ENCODE measurements at regions not wholly inside any gene's neighbourhood (a gene's known extent, or its start where the extent isn't known, plus 50 kb on each side); places are given as distances from the start of the nearest gene placed in this dataset.

- no peak for TF ChIP-seq USF1 (IDR thresholded peaks at IDR 0.05; ENCODE audit: borderline replicate concordance, low read depth)
- TF ChIP-seq RAD21 (IDR thresholded peaks at IDR 0.05; ENCODE audit: low read length), result no peak
- TF ChIP-seq GABPA (IDR thresholded peaks at IDR 0.05; ENCODE audit: low read depth), result no peak
- TF ChIP-seq MXI1 (IDR thresholded peaks at IDR 0.05; ENCODE audit: low read depth, low read length), result no peak
- no peak for TF ChIP-seq TEAD4 (IDR thresholded peaks at IDR 0.05; ENCODE audit: borderline replicate concordance, insufficient read depth)
- no peak for TF ChIP-seq RXRA (IDR thresholded peaks at IDR 0.05; ENCODE audit: borderline replicate concordance, low read depth)
Measured at GRCh38 chr18:76667603-76668002, 154.8 kb upstream of the ZNF236 start (continued).

GRCh38 chr18:76662626-76663025 lies 159.7 kb upstream of the ZNF236 start:
- Histone ChIP-seq H3F3A (replicated peaks; ENCODE audit: insufficient read depth) (no peaks in the 10 kb centered on the region), H2AFZ (ENCODE audit: low read depth) (no peak overlapping the region), H3K9me3 (no peaks in the 10 kb centered on the region), H3K27ac (ENCODE audit: low read depth in 2 of 2, low read length in 1 of 2) (no peak overlapping the region), H3K9ac (no peak overlapping the region), H3K4me1 (ENCODE audit: control insufficient read depth in 1 of 2, insufficient read depth in 2 of 2, low read depth in 1 of 2, low read length in 1 of 2) (no peaks in the 10 kb centered on the region; a peak in 1 of 4 replicates), H3K4me2 (no peak overlapping the region), H3K9me2 (no peaks in the 10 kb centered on the region), H3K4me3 (ENCODE audit: low read depth in 2 of 2, low read length in 1 of 2) (no peak overlapping the region), H3K27me3 (ENCODE audit: insufficient read depth) (no peaks in the 10 kb centered on the region), H3K79me2 (ENCODE audit: insufficient read depth) (no peaks in the 10 kb centered on the region), H3K36me3 (replicated peaks in 1 of 2; ENCODE audit: control insufficient read depth in 1 of 2, insufficient read depth in 2 of 2, low read length in 1 of 2) (no peaks in the 10 kb centered on the region), H4K20me1 (ENCODE audit: insufficient read depth) (no peaks in the 10 kb centered on the region)
- DNase-seq, result no peak
- WGBS (ENCODE audit: low lambda C conversion rate), result 27% methylated on average over 7 of the region's 7 CpGs
- CTCF ChIA-PET, result no interaction called here
- POLR2A ChIA-PET, result no interaction called here
- TF ChIP-seq MXI1 (IDR thresholded peaks at IDR 0.05; ENCODE audit: low read depth, low read length) (no peak), JUND (IDR thresholded peaks at IDR 0.05) (no peak), FOSL2 (IDR thresholded peaks at IDR 0.05; ENCODE audit: borderline replicate concordance, low read depth) (no peak), IRF3 (IDR thresholded peaks at IDR 0.05; ENCODE audit: low read depth, low read length) (no peak), RXRA (IDR thresholded peaks at IDR 0.05; ENCODE audit: borderline replicate concordance, low read depth) (no peak)

DNA sequence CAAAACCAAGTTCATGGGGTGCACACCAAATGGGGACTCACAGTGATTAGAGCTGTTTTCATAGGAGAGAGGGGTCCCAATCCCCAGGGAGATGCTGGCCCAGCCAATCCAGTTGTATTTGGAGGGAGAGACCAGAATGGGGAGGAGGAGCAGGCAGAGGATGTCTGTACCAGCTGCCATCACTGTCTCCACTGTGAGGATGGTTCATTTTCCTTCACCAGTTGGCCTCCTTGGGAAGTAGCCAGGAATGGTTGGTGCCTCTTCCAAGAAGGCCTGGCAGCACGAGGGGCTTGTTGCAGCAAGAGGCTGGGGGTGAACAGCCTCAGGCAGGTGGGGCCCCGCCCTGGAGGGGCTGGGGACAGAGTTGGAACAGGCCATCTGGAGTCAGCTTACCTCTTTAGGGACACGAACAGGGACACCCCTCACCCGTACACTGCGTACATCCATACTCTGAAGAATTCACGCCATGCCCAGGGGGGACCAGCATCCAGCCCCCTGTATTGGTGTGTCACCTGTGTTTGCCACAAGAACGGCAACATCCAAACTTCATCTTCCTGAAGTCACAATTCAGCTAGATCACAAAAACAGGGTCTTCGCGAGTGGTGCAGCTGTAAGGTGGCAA lies 161.7 kb upstream of the ZNF236 start:
- Histone ChIP-seq H4K20me1 (ENCODE audit: insufficient read depth) (no peaks in the 10 kb centered on the region), H3K4me3 (ENCODE audit: low read depth in 2 of 2, low read length in 1 of 2) (no peak overlapping the region), H3K9me3 (no peaks in the 10 kb centered on the region), H2AFZ (ENCODE audit: low read depth) (no peak overlapping the region), H3K4me1 (ENCODE audit: control insufficient read depth in 1 of 2, insufficient read depth in 2 of 2, low read depth in 1 of 2, low read length in 1 of 2) (peaks cover 0 to 7% of the 10 kb centered on the region in 2 experiments; a peak in 2 of 4 replicates), H3F3A (replicated peaks; ENCODE audit: insufficient read depth) (no peaks in the 10 kb centered on the region), H3K79me2 (ENCODE audit: insufficient read depth) (no peaks in the 10 kb centered on the region), H3K27me3 (ENCODE audit: insufficient read depth) (no peaks in the 10 kb centered on the region), H3K9ac (no peak overlapping the region), H3K4me2 (no peak overlapping the region), H3K36me3 (replicated peaks in 1 of 2; ENCODE audit: control insufficient read depth in 1 of 2, insufficient read depth in 2 of 2, low read length in 1 of 2) (no peaks in the 10 kb centered on the region), H3K27ac (ENCODE audit: low read depth in 2 of 2, low read length in 1 of 2) (no peak overlapping the region), H3K9me2 (no peaks in the 10 kb centered on the region)
- DNase-seq, result no peak
- TF ChIP-seq EZH2phosphoT487 (IDR thresholded peaks at IDR 0.05; ENCODE audit: borderline replicate concordance, low read depth) (no peak), YY1 (IDR thresholded peaks at IDR 0.05; ENCODE audit: low read depth) (no peak), RFX5 (IDR thresholded peaks at IDR 0.05; ENCODE audit: low read length) (no peak), RXRA (IDR thresholded peaks at IDR 0.05; ENCODE audit: borderline replicate concordance, low read depth) (no peak)
- TF ChIP-seq, protein P1, sequence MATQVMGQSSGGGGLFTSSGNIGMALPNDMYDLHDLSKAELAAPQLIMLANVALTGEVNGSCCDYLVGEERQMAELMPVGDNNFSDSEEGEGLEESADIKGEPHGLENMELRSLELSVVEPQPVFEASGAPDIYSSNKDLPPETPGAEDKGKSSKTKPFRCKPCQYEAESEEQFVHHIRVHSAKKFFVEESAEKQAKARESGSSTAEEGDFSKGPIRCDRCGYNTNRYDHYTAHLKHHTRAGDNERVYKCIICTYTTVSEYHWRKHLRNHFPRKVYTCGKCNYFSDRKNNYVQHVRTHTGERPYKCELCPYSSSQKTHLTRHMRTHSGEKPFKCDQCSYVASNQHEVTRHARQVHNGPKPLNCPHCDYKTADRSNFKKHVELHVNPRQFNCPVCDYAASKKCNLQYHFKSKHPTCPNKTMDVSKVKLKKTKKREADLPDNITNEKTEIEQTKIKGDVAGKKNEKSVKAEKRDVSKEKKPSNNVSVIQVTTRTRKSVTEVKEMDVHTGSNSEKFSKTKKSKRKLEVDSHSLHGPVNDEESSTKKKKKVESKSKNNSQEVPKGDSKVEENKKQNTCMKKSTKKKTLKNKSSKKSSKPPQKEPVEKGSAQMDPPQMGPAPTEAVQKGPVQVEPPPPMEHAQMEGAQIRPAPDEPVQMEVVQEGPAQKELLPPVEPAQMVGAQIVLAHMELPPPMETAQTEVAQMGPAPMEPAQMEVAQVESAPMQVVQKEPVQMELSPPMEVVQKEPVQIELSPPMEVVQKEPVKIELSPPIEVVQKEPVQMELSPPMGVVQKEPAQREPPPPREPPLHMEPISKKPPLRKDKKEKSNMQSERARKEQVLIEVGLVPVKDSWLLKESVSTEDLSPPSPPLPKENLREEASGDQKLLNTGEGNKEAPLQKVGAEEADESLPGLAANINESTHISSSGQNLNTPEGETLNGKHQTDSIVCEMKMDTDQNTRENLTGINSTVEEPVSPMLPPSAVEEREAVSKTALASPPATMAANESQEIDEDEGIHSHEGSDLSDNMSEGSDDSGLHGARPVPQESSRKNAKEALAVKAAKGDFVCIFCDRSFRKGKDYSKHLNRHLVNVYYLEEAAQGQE (IDR thresholded peaks at IDR 0.05; ENCODE audit: low read depth, low read length), result no peak
- 40% methylated on average over 7 of the region's 9 CpGs for WGBS (ENCODE audit: low lambda C conversion rate)
- ChIA-PET POLR2A (no interaction called here), CTCF (interaction anchor here (3.3 kb wide), 1 partner anchor 49 kb away, joined by 11 read pairs; no protein-coding TSS in a partner anchor)

Measured in SK-N-SH (cell line).